ENCODE measurements at regions not wholly inside any gene's neighbourhood (a gene's known extent, or its start where the extent isn't known, plus 50 kb on each side); places are given as distances from the start of the nearest gene placed in this dataset.

DNA sequence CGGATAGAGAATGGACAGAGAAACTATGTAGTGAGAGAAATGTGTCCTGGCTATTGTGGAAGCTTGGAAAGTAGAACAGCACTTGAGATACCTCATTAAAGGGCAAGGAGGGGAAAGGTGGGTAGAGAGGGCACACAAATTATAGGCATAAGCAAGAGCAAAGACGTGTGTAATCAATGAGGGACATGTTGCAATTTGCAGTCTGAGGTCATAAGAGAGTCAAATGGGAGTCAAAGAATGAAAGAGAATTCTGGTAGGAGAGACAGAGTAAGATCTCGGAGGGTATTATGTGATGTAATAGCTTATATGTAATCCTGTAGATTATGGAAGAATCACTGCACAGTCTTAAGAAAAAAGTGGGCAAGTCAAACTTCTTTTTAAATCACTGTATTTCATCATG lies 312.0 kb upstream of the RGMB start:
- Mint-ChIP-seq H3K36me3 (ENCODE audit: low read depth) (no peaks in the 10 kb centered on the region), H3K9me3 (no peaks in the 10 kb centered on the region), H3K27me3 (ENCODE audit: low read depth) (no peaks in the 10 kb centered on the region), H3K4me1 (no peaks in the 10 kb centered on the region), H3K4me3 (no peak overlapping the region), H3K27ac (no peak overlapping the region)
- TF ChIP-seq CTCF (IDR thresholded peaks at IDR 0.05; ENCODE audit: unreplicated experiment in 3 of 3): no peak

GRCh38 chr5:98463222-98463621 lies 310.2 kb upstream of the RGMB start:
- no peak overlapping the region for H3K4me3 Mint-ChIP-seq
- H3K27ac Mint-ChIP-seq: no peak overlapping the region
- no peak for TF ChIP-seq CTCF (IDR thresholded peaks at IDR 0.05; ENCODE audit: unreplicated experiment in 3 of 3)
- H3K4me1 Mint-ChIP-seq: no peaks in the 10 kb centered on the region
- no peaks in the 10 kb centered on the region for H3K27me3 Mint-ChIP-seq (ENCODE audit: low read depth)
- H3K36me3 Mint-ChIP-seq (ENCODE audit: low read depth): no peaks in the 10 kb centered on the region
- H3K9me3 Mint-ChIP-seq: no peaks in the 10 kb centered on the region

DNA sequence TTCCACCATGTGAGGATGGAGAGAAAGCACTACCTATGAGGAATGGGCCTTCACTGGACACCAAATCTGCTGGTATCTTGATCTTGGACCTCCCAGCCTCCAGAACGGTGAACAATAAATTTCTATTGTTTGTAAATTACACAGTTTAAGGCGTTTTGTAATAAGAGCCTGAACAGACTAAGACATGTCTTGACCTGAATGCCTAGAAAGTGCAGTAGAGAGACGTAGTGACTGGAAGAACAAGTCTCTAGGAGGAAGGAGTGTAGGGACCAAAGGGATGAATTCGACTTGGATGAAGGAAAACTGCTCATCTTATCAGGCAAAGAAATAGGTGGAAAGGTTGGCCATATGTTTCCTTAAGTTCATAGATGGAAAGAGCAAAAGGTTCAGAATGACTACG lies 309.8 kb upstream of the RGMB start:
- TF ChIP-seq CTCF (IDR thresholded peaks at IDR 0.05; ENCODE audit: unreplicated experiment in 3 of 3): no peak
- no peaks in the 10 kb centered on the region for H3K36me3 Mint-ChIP-seq (ENCODE audit: low read depth)
- H3K9me3 Mint-ChIP-seq: no peaks in the 10 kb centered on the region
- H3K4me1 Mint-ChIP-seq: no peaks in the 10 kb centered on the region
- no peak overlapping the region for H3K27ac Mint-ChIP-seq
- H3K27me3 Mint-ChIP-seq (ENCODE audit: low read depth): no peaks in the 10 kb centered on the region
- H3K4me3 Mint-ChIP-seq: no peak overlapping the region

- H3K4me3 Mint-ChIP-seq: no peak overlapping the region
- no peaks in the 10 kb centered on the region for H3K9me3 Mint-ChIP-seq
- TF ChIP-seq CTCF (IDR thresholded peaks at IDR 0.05; ENCODE audit: unreplicated experiment in 3 of 3): no peak
- no peaks in the 10 kb centered on the region for H3K4me1 Mint-ChIP-seq
- H3K36me3 Mint-ChIP-seq (ENCODE audit: low read depth): no peaks in the 10 kb centered on the region
- H3K27ac Mint-ChIP-seq: no peak overlapping the region
- H3K27me3 Mint-ChIP-seq (ENCODE audit: low read depth): no peaks in the 10 kb centered on the region
Measured at GRCh38 chr5:98464737-98465330, 308.6 kb upstream of the RGMB start.

DNA sequence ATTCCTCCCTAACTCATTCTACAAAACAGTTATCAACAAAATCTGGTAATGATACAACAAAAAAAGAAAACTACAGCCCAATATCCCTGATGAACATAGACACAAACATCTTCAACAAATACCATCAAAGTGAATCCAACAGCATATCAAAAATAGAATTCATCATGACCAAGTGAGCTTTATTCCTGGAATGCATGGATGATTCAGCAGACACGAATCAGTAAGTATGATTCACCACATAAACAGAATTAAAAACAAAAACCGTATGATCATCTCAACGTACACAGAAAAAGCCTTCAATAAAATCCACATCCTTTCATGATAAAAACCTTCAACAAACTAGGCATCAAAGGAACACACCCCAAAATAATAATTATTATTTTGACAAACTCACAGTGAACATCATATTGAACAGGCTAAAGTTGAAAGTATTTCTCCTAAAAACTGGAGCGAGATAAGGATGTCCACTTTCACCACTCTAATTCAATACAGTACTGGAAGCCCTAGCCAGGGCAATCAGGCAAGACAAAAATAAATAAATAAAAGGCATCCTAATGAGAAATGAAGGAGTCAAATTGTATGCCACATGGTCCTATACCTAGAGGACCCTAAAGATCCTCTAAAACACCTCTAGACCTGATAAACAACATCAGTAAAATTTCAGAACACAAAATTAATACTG lies 305.1 kb upstream of the RGMB start:
- Mint-ChIP-seq H3K36me3 (ENCODE audit: low read depth) (no peaks in the 10 kb centered on the region), H3K27ac (no peak overlapping the region), H3K27me3 (ENCODE audit: low read depth) (no peaks in the 10 kb centered on the region), H3K4me3 (no peak overlapping the region), H3K9me3 (no peaks in the 10 kb centered on the region), H3K4me1 (no peaks in the 10 kb centered on the region)
- no peak for TF ChIP-seq CTCF (IDR thresholded peaks at IDR 0.05; ENCODE audit: unreplicated experiment in 3 of 3)

DNA sequence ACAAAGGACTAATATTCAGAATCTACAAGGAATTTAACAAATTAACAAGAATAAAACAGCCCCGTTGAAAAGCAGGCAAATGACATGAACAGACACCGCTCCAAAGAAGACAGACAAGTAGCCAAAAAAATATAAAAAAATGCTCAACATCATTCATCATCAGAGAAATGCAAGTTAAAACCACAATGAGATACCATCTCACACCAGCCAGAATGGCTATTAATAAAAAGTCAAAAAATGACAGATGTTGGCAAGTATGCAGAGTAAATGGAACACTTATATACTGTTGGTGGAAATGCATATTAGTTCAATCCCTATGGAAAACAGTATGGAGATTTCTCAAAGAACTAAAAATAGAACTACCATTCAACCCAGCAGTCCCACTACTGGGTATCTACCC lies 302.7 kb upstream of the RGMB start:
- Mint-ChIP-seq H3K9me3 (no peaks in the 10 kb centered on the region), H3K4me3 (no peak overlapping the region), H3K4me1 (peaks cover 9% of the 10 kb centered on the region), H3K36me3 (ENCODE audit: low read depth) (no peaks in the 10 kb centered on the region), H3K27me3 (ENCODE audit: low read depth) (no peaks in the 10 kb centered on the region), H3K27ac (no peak overlapping the region)
- no peak for TF ChIP-seq CTCF (IDR thresholded peaks at IDR 0.05; ENCODE audit: unreplicated experiment in 3 of 3)
